Cardiac fibroblast (primary cell): ENCODE measurements at regions not wholly inside any gene's neighbourhood (a gene's known extent, or its start where the extent isn't known, plus 50 kb on each side); places are given as distances from the start of the nearest gene placed in this dataset.

Experiments
- DNase-seq, 2 donors: peaks; one replicate each; pipeline versions ENCODE4 v3.0.0 to v3.0.0-alpha.2; 2010; ENCODE audit warnings: low read depth in 2 of 2
- H3K4me3 ChIP-seq, 2 donors: replicated peaks in 1 of 2; 1 replicate in 1 of 2; 2 replicates in 1 of 2; pipeline ENCODE4 v1.5.1; 2011; ENCODE audit warnings: low read depth in 2 of 2, low read length in 2 of 2, mild to moderate bottlenecking in 2 of 2, moderate library complexity in 1 of 2
- TF ChIP-seq, protein P1 (sequence below): IDR thresholded peaks from one replicate; pipeline ENCODE4 v1.5.1; 2011; ENCODE audit warnings: low read depth, mild to moderate bottlenecking, low read length, inconsistent platforms

DNA sequence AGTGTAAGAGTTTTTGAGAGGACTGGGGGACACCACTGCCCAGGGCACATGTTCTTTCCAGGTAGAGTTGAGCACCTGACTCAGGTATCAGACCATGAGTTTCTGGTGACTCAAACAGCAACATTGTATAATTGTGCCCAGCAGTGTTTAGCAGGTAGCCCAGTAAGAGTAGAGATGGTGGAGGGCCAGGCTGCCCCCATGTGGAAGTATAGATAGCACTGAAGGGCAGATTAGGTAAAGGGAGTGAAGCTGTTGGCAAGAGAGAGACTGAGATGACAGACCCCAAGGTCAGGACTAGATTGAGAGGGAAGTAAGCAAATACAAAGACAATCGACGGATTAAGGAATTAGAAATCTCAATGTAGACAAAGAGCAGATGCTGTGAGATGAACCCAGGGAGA, 74.6 kb downstream of the TRIM42 start:
- TF ChIP-seq, protein P1, sequence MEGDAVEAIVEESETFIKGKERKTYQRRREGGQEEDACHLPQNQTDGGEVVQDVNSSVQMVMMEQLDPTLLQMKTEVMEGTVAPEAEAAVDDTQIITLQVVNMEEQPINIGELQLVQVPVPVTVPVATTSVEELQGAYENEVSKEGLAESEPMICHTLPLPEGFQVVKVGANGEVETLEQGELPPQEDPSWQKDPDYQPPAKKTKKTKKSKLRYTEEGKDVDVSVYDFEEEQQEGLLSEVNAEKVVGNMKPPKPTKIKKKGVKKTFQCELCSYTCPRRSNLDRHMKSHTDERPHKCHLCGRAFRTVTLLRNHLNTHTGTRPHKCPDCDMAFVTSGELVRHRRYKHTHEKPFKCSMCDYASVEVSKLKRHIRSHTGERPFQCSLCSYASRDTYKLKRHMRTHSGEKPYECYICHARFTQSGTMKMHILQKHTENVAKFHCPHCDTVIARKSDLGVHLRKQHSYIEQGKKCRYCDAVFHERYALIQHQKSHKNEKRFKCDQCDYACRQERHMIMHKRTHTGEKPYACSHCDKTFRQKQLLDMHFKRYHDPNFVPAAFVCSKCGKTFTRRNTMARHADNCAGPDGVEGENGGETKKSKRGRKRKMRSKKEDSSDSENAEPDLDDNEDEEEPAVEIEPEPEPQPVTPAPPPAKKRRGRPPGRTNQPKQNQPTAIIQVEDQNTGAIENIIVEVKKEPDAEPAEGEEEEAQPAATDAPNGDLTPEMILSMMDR = no peak
- H3K4me3 ChIP-seq = no peak overlapping the region
- DNase-seq = no peak

DNA sequence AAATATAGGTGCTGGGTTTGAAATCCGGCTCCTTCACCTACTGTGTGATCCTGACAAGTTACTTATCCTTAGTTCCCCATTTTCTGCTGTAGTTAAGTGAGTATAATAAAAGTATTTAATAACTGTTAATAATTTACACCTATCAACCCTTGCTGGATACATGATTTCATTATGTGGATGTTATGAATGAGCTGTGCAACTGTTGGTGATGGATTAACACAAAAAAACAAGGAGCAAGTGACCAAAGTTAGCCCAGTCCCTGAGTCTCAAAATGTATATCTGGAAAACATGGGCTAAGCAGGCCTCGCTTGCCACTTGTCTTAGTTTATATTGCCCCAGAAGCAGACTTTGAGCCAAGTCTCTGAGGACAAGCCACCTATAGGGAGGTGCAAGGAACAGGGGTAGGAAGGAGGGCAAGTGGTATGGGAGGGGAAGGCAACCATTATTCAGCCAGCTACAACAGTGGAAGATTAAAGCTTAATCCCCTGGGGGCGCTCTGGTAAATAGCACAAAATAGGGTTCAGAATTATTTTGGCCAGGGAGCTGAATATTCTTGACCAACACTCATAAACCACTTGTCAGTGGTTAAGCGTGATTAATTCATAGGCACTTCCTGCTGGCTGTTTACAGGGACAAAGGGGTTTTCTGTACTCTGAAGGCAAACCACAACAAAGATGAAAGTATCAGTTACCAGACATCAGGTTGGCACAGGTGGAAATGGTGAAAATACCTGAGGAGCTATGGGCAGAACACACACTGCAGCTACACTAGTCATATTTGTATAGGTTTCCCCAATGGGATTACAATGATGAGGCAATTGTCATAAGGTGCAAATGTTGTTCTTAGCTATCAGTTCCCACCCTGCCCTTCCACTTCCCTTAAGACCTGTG, 76.2 kb downstream of the TRIM42 start:
- TF ChIP-seq, protein P1 = no peak
- no peak for DNase-seq
- no peak overlapping the region for H3K4me3 ChIP-seq

GRCh38 chr3:140754936-140755335, 77.1 kb downstream of the TRIM42 start:
- TF ChIP-seq, protein P1 = no peak
- DNase-seq = no peak
- H3K4me3 ChIP-seq = no peak overlapping the region

DNA sequence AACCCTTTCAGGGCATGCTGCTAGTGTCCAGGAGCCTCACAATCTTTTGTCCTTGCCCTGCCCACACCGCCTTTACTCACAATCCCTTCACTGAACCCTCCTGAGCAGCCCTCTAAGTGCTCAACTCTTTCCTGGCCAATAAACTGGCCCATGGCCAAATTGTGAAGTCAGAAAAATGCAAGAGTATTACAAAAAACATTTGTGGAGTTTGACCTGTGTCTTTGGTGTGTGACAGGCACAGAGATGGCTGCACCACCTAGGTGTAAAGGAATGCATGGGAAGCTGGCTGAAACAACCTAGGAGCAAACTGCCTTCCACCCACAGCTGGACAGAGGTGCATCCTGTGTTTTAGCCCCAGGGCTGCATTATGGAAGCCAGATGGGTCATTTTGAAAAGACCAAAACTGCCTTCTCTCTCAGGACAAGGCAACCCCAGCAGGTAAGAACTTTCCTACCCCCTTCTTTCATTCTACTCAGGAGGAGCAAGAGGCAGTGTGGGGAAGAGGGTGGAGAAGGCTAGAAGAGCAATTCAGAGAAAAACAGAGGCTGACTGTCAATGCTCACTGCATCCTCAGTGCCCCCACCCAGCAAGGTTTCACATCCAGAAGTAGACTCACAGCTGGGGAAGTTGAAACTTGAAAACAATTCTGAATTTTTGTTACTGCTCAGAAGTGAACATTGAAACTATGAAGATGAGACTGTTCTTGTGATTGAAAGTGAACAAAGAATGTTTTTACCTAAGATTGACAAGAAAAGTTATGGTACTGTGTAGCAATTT, 78.6 kb downstream of the TRIM42 start:
- DNase-seq = no peak
- TF ChIP-seq, protein P1 = no peak

DNA sequence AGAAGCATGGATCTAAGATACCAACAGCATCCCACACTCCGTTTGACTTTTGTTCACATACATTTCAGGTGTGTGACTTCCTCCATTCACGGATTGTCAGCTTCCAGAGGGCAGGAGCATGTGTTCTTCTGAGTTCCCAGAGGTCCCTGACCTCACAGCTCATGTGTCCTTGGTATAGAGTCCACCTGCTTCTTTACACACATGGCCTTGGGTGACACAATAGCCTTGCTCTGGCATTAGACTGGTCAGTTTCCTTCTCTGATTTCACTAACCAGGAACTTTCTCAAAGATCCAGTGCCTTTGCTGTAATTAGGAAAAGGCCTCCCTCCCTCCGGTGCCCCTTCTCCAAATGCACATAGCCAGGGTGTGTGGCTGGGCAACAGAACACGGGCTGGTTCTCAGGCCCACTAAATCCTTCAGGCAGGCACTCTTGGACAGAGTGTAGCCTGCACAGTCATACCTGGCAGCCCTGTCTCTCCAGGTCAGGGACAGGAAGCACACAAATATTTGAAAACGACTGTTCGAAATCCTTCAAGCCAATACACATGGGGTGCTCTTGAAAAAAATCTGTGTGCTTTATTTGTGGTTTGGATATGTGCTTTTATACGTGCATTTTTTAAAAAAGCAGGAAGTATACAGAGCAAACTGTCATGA, 81.1 kb downstream of the TRIM42 start:
- DNase-seq = no peak
- no peak overlapping the region for H3K4me3 ChIP-seq
- TF ChIP-seq, protein P1 = no peak

More for the DNA sequence above, 78.6 kb downstream of the TRIM42 start:
- H3K4me3 ChIP-seq = no peak overlapping the region

- TF ChIP-seq, protein P1 = no peak
- no peak overlapping the region for H3K4me3 ChIP-seq
- DNase-seq = no peak
These were observed 82.6 kb downstream of the TRIM42 start for GRCh38 chr3:140760324-140761075.
